ENCODE measurements at regions not wholly inside any gene's neighbourhood (a gene's known extent, or its start where the extent isn't known, plus 50 kb on each side); places are given as distances from the start of the nearest gene placed in this dataset.

DNA sequence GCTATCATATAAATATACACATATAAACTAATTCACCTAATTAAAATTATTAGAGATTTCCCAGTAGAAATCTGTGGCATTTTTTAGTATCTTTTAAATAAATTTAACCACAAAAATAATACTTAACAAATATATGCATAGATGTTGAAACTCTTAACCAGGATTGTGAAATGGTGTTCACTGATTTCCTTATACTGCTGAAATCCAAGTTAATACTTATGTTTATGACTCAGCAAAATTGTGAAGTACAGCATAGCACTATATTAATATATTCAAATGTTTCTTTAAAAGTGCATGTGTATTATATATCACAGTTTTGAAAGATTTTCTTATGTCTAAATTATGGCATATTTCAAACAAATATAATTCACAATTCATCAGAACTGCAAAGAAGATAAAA, 328.2 kb upstream of the MANEA start:
- DNase-seq: no peak

DNA sequence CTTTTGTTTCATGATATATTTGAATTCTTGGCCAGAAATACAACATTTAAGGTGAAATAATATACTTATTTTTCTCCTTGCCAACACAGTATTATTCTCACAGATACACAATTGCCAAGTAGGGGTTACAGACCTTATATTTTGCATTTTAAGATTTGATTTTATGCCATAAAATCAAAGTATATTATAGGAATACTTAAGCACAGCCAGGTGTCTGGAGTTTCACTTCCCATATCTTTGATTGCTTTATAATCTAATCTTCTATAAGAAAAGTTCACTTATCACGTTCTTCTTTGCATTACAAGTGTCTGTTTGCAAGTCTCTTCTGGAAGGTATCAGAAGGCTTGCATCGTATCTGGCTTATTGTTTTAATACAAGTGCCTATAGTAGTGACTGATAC, 327.7 kb upstream of the MANEA start:
- no peak for DNase-seq

DNA sequence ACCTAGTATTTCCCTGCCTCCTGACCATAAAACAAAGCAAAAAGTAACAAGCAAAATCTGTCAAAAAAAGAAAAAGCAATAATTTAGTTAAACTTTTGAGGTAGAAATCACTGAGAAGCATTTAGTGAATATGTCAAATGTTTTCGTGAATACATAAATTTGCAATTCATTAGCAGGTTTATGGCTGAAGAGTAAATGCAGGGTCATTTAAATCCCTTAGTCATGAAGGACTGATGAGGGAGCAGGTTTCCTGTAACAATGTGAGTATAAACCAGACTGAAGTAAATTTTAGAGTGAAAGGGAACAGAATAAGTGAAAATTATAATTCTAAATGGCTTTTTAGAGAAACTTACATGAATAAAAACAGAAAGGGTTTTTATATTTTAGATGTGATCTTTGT, 313.5 kb upstream of the MANEA start:
- DNase-seq: no peak

DNA sequence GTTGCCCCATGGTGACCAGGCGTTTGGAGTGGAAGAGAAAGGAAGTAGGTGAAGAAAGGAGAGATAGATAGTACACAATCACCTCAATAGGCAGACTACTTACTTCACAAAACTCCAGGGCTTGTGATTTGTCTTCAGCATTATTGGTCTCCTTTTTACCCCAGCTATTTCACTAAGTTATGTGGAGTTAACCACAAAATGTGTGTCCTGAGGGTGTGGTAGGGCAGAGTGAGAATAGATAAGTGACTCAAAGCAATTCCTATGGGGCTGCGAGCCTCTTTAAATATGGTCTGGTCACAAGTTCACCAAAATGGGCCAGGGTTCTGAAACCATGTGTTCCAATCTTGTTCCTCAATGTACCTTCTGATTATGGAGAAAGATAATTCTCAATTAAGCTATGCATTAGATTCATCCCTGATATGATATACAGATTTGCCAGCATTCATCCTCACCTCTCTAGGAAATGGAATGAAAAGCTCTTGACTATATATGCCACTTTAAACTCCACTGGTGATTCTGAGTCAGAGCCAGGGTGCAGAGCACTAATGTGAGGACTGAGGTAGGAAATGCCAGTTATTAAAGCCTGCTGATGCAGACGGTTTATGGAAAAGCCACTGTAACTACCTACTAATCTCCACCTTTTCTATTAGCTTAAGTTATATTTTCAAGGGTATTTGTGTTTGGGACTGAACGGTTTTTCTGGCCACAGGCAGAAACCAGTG, 310.6 kb upstream of the MANEA start:
- no peak for DNase-seq

DNA sequence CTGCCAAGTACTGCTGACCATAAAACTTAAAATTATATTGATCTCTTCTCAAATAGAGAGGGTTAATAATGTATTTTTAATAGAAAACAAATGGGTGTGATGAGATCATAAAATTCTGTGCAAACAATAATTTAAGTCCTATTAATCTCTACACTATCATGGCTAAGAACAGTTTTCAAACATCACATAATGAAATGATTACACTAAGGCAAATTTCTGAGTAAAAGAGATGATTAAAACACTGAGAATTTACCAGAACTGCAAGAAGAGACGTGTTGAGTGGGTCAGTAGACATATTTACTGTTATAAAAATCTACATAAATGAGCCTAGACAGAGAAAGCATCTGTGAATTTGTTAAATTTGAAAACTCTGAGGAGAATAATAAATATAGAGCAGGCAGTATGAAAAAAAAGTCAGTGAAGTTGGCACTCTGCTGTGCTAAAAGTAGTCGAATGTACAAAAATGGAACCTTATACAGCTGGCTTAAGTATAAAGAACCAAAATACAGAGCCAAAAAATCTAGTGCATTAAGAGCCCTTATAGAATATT, 302.6 kb upstream of the MANEA start:
- no peak for DNase-seq

DNA sequence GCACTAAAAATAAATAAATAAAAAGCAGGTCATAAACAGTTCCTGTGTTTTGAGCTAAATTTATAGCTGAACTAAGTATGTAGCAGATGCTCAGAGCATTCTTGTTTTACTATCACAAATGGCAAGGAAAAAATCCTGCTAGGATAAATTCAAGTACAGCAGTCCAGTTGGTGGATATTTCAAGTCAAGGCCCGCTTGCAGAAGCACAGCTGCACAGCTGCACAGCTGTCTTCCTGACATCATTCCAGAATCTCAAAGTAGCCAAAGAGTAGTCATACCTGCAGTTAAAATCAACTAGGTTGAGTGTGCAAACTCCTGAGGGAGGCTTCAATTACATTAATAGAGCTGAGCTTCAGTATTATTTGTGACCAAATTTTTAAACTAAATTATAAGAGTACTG, 297.7 kb upstream of the MANEA start:
- DNase-seq: no peak

DNA sequence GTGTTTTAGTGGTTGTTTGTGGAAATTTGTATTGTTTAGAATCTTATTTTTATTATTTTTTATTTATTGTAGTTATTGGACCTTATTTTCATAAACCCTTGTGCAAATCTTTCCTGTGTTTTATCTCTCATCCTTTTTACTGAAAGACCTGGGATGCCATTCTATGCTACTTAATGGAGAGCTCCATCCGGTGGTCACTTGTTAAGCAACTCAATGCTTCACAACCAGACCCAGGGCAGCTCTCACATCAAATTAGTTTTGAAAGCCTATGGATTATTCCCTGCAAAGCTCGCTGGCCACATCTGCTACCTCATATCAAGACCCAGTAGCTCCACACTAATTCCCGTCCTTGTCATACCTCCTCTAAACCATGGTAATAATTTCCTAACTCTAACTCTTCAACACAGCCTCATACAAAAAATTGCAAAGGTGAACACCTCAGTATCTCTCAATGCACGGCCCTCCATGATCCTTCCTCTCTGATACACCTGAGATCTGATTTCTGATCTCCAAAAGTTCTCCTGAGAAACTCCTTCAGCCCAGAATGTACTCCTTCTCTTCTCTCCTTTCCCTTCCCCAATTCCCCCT, 296.6 kb upstream of the MANEA start:
- no peak for DNase-seq

DNA sequence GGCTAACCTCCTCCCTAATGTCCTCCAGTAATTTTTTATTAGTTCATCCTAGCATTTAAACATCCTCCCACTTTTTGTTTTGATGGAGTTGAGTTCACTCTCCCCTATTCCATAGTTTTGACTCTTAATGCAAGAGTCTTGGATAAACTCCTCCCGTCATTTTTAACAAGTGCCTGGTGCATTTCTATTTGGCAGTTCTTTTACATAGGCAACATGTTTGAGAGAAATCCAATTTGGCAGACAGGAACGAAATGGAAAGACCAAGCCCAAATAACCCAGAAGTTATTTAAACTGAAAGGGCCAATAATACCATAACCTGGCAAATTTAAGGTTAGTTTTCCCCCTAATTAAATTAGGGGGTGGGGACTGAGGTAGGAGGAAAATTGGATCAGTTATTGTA, 291.5 kb upstream of the MANEA start:
- no peak for DNase-seq

DNA sequence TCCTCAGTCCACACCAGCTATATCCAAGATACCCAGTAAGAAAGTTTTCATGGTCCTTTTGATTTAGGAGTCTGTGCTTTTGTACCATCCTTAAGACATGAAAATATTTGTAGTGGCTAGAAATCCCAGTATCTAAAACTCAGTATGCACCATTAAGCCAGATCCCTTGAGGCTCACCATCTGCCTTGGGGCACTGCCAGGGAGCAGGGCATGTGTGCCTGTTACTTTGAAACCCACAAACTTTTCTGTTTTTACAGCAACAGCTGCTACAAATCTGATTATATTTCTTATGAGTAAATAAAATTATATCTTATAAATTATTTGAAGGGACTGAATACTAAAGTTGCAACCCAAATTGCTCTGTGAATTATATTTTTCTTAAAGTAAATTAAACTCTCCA, 290.5 kb upstream of the MANEA start:
- no peak for DNase-seq

DNA sequence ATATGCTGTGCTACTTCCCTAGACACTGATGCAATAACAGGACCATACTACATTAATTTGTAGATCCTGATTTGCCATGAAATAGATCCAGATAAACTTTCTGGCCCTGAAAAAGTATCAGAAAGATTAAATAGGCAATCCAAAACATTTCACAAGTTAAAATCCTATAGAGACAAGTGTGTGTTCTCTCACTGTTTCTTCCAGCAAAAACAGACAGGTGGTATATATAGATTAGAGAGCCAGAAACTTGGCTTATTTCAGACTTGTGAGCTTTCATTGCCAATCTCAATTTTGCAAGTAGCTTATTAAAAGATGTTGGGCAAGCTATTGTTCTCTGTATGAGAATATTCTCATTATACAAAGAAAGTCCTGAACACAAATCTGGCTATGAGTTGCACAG, 289.1 kb upstream of the MANEA start:
- no peak for DNase-seq

DNA sequence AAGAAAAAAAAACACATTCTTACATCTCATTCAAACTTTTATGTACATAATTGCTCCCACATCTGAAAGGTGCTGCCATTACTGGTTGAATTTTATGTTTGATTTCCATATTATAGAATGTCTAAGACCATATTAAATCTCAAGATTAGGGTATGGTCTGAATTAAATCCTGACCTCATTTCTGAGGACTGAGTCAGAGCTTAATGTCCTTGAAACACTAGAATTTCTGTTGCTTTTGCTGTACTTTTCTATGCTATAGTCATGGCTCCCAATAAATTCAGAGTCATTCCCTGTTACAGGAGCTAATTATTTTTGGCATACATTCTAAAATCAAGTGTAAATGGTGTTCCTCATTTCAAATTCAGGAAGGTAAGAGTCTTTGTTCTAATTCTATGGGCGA, 285.3 kb upstream of the MANEA start:
- DNase-seq: no peak

DNA sequence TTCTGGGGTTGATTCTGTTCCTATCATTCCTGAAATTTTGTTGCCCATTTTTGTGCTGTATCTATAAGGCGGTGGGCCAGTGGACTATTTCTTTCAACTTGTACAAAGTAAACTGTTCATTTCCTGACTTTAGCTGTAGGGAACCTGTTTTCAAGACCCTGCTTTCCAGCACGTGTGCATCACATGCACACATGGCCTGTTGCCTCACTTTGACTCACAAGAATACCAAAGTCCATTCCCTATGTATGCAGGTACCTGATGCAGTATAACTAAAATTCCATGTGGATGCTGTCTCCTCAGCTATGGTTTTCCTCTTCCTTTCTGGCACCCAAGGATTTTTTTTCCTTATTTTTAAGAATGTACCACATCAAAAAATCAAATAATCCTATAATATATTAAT, 284.1 kb upstream of the MANEA start:
- no peak for DNase-seq

DNA sequence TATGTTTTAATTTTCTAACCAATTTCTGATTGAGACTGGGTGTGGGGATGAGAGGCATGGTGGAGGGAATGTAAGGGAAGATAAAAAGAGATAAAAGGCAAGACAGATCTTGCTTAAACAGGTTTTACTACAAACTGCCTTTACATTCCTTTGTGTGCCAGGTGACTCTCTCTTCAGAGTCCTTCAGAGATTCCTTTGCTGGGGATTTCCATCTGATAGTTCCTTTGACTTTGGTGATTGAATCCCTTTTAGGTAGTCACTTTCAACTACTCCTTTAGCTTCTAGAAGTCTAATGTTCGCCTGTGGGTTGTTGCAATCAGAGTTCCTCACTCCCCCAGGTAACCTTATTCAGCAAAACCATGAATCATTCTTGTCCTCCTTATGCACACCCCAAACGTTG, 283.3 kb upstream of the MANEA start:
- no peak for DNase-seq

DNA sequence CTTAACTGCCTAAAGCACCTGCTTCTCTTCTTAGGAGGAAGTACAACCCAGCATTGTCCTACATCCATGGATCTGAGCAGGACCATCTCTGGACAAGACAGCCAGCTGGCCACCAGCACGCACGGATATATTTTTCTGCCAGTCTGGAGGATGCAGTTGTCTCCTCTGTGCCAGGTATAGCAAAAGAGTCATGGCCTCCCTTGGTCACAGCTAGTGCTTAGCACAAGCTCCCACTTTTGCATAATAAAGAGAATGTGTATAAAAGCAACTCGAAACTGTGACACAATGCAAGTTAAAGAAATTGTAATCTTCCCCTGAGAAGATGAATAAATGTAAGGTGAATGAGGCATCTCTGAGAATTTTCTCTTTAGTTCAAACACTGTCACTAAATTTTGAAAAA, 267.8 kb upstream of the MANEA start:
- no peak for DNase-seq

DNA sequence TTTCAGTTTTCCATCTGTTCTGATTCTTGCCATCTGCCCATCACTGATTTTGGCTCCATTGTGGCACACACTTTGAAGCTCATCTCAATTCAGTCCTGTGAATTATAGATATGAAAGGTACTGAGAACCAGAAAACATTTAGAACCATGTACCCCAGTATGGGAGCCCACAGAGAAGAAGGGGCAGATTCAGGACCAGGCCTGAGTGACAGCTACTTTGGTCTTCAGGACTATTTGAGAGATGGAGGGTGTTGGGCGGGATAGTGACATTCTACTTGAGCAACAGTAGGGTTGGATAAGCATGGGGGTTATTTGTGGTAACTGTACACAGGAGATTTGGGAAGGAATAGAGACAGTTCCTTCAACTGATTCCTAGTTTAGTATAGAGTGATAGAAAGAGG, 259.2 kb upstream of the MANEA start:
- no peak for DNase-seq

DNA sequence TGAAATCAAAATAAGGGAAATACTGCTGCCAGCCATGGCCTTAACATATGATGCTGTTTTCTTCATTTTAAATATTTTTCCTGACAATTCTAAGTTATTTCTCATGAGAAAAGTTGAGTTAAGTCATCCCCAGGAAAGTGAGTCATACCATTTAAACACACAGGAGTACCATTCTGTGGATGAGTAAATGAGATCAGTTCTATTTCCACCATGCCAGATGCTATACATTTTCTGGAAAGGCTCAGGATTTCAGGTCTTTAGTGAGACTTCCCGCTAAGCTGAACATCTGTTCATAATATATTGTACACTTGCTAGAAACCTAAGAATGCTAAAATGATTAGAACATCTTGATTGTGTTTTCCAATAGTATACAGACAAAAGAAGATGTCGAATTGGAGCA, 256.2 kb upstream of the MANEA start:
- DNase-seq: no peak

DNA sequence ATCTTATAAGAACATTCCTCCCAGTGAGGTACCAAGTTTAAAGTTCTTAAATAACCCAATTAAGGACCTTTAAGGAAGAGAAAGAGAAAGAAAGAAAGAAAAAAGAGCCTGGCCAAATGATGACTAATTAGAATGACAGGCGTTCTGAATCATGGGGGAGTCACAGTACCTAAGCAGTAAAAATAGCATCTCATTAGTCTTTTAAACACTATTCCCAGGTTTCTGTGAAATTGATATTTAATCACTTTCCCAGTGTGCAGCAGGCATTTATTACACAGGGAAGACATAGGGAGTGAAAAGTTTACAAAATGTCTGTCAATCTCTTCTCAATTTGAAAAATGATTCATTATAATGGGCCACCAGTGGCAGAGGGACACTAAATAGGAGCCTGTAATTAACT, 251.4 kb upstream of the MANEA start:
- no peak for DNase-seq

DNA sequence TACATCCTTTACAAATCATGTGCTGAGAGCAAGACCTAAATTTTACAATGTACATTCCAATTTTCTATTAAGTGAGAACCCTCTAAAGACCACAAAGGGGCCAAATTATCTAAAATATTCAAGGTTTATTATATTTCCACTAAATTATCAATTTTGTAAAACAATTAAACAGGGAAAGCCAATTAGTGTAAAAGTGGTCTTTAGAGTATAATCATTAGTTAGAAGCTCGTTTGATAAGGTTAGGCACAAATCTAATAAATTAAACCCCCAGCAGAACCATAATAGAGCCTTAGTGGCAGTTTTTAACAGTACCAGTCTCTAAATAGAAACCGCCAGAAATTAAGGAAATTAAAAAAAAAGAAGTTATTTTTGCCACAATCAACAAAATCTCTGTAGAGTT, 249.1 kb upstream of the MANEA start:
- DNase-seq: no peak

DNA sequence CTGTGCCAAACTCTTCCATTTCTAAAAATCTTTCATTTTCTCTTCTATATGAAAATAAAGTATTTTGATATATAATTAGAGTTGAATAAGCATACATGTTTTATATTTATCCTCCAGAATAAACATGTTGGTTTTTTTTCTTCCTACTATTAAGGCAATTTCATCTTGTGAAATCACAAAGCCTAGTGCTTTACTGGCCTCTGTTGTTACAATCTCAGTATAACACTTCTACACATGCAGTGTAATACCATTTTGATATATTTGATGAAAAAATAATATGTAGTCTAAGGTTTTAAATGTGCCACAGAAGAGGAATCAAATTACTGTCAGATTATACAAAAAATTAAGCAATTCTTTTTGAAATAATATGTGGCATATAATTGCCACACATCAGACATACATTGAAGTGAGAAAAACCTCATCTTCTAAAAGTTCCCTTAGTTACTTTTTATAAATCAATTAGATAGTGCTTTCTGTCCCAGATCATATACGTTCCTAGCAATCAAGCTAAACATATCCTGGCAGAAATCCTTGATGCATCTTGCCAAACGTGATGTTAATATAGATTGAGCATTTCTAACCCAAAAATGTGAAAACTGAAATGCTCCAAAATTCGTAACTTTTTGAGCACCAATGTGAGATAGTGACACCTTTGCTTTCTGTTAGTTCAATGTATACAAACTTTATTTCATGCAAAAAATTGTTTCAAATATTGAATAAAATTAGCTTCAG, 225.1 kb upstream of the MANEA start:
- DNase-seq: no peak

DNA sequence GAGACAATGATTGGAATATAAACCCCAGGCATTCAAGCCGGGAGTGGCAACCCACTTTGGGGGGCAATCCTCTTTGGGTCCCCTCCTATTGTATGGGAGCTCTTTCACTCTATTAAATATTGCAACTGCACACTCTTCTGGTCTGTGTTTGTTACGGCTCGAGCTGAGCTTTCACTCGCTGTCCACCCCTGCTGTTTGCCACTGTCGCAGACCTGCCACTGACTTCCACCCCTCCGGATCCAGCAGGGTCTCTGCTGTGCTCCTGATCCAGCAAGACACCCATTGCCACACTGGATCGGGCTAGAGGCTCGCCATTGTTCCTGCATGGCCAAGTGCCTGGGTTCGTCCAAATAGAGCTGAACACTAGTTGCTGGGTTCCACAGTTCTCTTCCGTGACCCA, 222.8 kb upstream of the MANEA start:
- no peak for DNase-seq

DNA sequence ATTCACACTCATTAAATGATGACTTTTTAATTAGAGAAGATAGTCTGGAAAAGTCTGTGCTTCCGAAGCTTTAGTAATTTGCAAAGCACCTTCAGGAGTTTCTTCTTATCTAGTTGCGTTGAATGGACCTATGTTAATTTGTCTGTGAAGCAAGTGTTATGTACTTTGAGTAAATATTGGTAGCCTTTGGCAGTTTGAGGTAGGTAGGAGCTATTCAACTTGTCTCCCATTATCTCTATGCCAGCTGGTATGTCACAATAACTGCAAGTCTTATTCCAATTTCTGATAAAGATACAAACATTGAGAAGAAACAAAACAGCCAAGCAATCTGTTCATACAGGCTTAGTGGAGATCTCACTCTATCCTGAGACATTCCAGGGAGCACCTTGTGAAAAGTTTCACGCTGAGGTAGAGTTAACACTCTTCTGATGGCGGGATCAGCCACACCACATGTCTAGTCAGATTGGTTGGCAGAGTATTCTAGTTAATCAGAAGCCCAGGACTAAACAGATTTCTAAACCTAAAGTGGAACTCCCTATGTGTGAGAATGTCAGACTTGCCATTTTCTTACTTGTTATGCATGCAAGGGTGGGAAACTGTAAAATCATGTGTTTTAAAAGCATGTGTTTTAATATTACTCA, 219.8 kb upstream of the MANEA start:
- no peak for DNase-seq

DNA sequence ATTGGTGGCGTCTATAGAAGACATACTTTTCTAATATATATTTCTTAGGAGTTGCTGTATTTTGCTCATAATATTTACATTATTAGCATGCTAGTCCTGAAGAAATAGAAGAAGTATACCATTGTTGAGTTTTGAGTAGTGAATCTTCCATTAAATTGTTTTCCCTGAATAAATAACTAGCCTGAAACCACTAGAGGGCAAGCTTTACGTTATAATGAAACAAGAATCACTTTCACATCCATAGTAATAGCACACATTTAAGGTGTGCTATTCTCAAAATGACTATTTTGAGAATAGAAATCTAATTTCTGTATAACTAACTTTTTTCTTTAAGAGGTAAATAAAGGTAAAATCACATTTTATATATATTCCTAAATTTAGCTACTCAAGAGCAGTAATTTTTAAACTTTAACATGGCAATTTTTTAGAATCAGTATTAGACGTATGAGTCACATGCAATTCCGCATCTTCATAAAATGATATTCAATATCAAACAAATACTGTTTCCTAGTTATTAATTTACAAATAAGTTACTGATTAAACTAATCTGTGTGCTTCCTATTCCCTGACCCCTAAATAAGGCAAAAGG, 213.2 kb upstream of the MANEA start:
- no peak for DNase-seq

DNA sequence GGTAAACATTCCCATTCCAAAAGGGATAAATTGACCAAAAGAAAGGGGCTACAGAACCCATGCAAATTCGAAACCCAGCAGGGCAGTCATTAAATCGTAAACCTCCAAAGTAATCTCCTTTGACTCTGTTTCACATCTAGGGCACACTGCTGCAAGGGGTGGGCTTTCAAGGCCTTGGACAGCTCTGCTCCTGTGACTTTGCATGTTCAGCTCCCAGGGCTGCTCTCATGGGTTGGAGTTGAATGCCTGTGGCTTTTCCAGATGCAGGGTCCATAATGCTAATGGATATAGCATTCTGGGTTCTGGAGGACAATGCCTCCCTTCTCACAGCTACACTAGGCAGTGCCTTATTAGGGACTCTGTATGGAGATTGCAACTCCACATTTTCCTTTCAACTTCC, 211.9 kb upstream of the MANEA start:
- no peak for DNase-seq

Measured in NCI-H2029 (cell line).